AG09309 (cell line): ENCODE measurements at regions not wholly inside any gene's neighbourhood (a gene's known extent, or its start where the extent isn't known, plus 50 kb on each side); places are given as distances from the start of the nearest gene placed in this dataset.
A peak's percentile ranks its signal among the peaks of the same experiment; 100 is the strongest.

Experiments
- DNase-seq: peaks from one replicate; pipeline ENCODE4 v3.0.0-alpha.2; 2010; ENCODE audit warnings: low read depth
- H3K4me3 ChIP-seq: 2 replicates; pipeline ENCODE4 v1.5.1; 2011; ENCODE audit warnings: mild to moderate bottlenecking, low read depth, low read length, moderate library complexity; ENCODE audit not compliant: control insufficient read depth
- TF ChIP-seq, protein P1 (sequence below): IDR thresholded peaks from 2 replicates; pipeline ENCODE4 v1.5.1; 2011; ENCODE audit warnings: mild to moderate bottlenecking, low read depth, low read length, inconsistent platforms; ENCODE audit not compliant: insufficient read depth, control insufficient read depth; ENCODE audit errors: missing control alignments

- TF ChIP-seq, protein P1, sequence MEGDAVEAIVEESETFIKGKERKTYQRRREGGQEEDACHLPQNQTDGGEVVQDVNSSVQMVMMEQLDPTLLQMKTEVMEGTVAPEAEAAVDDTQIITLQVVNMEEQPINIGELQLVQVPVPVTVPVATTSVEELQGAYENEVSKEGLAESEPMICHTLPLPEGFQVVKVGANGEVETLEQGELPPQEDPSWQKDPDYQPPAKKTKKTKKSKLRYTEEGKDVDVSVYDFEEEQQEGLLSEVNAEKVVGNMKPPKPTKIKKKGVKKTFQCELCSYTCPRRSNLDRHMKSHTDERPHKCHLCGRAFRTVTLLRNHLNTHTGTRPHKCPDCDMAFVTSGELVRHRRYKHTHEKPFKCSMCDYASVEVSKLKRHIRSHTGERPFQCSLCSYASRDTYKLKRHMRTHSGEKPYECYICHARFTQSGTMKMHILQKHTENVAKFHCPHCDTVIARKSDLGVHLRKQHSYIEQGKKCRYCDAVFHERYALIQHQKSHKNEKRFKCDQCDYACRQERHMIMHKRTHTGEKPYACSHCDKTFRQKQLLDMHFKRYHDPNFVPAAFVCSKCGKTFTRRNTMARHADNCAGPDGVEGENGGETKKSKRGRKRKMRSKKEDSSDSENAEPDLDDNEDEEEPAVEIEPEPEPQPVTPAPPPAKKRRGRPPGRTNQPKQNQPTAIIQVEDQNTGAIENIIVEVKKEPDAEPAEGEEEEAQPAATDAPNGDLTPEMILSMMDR = no peak
- no peak overlapping the region for H3K4me3 ChIP-seq
- no peak for DNase-seq
Observed at GRCh38 chr15:47429376-47429775, 287.9 kb upstream of the SEMA6D start.

DNA sequence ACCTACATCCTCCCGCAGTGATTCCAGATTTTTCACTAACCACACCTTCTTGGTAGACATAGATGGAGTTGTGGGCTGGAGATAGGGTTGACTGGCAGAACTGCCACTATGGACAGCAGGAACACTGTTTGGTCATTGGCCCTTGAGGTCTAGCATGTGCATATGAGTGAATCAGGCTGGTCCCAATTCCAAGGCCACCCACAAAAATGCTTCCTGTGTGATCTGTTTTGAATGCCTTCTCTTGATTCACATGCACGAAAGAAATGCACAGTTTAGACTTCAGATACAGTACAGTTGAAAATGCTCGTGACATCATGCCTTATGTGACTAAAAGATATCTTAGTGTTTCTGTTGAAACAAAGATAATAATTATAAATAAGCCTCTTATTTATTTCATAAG is 285.8 kb upstream of the SEMA6D start:
- DNase-seq = peak; percentile 27
- no peak overlapping the region for H3K4me3 ChIP-seq
- TF ChIP-seq, protein P1 = no peak

GRCh38 chr15:47432826-47433225 is 284.5 kb upstream of the SEMA6D start:
- no peak for DNase-seq
- TF ChIP-seq, protein P1 = no peak

GRCh38 chr15:47434596-47434995 is 282.7 kb upstream of the SEMA6D start:
- no peak for DNase-seq
- TF ChIP-seq, protein P1 = no peak
- H3K4me3 ChIP-seq = no peak overlapping the region

More at GRCh38 chr15:47432826-47433225, 284.5 kb upstream of the SEMA6D start:
- no peak overlapping the region for H3K4me3 ChIP-seq

DNA sequence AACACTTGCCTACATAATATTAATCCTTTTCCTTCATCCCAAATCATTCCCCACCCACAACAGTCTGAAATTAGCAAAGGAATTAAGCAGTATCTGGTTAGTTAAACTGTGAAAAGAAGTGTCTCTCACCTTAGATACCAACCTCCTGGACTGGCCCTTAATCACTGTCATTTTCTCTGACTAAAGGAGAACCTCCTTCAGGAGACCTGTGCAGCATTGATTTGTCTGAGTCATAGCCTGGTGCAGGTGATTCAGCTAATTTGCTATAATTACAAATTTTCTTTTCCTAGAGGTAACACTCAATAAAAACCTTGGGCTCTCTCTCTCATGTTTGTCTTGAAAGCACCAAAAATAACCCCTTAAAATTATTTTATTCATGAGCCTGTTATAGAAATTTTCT is 279.8 kb upstream of the SEMA6D start:
- no peak overlapping the region for H3K4me3 ChIP-seq
- TF ChIP-seq, protein P1 = no peak
- no peak for DNase-seq

DNA sequence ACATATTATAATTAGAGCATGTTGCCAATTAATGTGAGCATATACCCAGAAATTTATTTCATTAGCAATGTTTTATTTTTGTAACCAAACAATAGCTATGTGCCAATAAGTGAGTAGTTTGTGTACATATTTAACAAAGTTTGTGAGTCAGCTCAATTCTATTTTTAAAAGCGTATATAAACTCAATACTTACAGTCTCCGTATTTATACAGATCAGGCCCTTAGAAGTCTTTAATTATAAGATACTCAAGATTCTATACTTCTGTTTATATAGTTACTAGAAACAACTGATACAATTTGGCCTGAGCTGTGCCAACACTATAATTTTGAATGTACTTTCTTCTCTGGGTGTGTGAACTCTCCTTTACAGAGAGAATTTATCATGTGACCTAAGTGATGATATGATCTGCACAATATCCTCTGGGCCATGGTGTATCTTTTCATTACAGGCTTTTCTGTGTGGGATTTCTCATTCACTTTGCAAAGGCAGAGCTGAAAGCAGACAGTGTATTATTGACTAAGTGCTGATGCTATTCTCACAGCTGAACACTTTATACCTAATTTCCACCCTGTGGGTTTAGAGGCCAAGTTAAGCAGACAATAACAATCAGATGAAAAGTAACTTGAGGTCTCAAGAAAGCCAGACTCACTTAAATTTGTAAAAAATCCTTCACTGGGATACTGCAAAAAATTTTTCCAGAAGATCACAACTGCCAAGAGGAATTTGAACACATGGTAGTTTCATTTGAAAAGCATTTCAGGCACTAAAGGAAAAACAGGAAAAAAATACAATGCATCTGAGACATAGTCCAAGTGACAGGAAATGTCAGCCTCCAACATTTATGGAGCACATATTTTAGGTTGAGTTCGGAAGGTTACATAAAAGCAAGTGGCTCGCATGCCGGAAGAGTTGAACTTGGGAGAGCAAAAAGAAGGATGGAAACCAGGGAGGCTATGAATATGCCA is 277.9 kb upstream of the SEMA6D start:
- DNase-seq = no peak
- H3K4me3 ChIP-seq = no peak overlapping the region
- TF ChIP-seq, protein P1 = no peak

GRCh38 chr15:47442371-47442770 is 274.9 kb upstream of the SEMA6D start:
- TF ChIP-seq, protein P1 = no peak
- DNase-seq = no peak
- no peak overlapping the region for H3K4me3 ChIP-seq
